ENCODE measurements at regions not wholly inside any gene's neighbourhood (a gene's known extent, or its start where the extent isn't known, plus 50 kb on each side); places are given as distances from the start of the nearest gene placed in this dataset.

DNA sequence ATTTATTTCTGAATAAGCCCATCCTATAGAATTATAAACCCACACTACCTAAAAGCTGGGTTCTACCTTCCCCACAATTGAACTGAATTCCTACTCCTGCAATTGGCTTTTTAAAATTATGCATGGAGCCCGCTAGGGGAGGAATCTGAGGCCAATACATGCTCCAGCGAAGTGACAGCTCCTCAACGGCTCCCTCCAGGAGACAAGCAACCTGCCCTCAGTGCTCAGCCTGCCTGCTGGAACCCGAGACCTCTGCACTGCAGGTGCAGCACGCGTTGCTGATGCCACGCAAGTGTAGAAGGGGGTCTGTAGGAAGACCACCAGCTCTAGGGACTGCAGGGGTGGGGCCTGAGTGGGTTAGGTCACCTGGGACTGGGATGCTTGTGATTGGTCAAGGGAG, 170.2 kb upstream of the CDYL start:
- no peaks in the 10 kb centered on the region for H3K36me3 ChIP-seq
- 90 to 92% methylated on average over 7 of the region's 7 CpGs for WGBS, 2 donors
- TF ChIP-seq, protein P1, sequence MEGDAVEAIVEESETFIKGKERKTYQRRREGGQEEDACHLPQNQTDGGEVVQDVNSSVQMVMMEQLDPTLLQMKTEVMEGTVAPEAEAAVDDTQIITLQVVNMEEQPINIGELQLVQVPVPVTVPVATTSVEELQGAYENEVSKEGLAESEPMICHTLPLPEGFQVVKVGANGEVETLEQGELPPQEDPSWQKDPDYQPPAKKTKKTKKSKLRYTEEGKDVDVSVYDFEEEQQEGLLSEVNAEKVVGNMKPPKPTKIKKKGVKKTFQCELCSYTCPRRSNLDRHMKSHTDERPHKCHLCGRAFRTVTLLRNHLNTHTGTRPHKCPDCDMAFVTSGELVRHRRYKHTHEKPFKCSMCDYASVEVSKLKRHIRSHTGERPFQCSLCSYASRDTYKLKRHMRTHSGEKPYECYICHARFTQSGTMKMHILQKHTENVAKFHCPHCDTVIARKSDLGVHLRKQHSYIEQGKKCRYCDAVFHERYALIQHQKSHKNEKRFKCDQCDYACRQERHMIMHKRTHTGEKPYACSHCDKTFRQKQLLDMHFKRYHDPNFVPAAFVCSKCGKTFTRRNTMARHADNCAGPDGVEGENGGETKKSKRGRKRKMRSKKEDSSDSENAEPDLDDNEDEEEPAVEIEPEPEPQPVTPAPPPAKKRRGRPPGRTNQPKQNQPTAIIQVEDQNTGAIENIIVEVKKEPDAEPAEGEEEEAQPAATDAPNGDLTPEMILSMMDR (IDR thresholded peaks at IDR 0.05) = no peak
- no peak for ATAC-seq
- H3K27ac ChIP-seq = no peak overlapping the region
- no peaks in the 10 kb centered on the region for H3K27me3 ChIP-seq
- H3K9me3 ChIP-seq = no peaks in the 10 kb centered on the region
- H3K4me3 ChIP-seq = no peak overlapping the region
- intact Hi-C loops (cut with DNase I) = loop anchor here in 2 of 10 donors (5.0 to 10.0 kb wide), 2 partner anchors 249 to 261 kb away; no protein-coding TSS in a partner anchor
- peaks cover 0 to 41% (median 22%) of the 10 kb centered on the region in 9 donors for H3K4me1 ChIP-seq
- DNase-seq = no peak

DNA sequence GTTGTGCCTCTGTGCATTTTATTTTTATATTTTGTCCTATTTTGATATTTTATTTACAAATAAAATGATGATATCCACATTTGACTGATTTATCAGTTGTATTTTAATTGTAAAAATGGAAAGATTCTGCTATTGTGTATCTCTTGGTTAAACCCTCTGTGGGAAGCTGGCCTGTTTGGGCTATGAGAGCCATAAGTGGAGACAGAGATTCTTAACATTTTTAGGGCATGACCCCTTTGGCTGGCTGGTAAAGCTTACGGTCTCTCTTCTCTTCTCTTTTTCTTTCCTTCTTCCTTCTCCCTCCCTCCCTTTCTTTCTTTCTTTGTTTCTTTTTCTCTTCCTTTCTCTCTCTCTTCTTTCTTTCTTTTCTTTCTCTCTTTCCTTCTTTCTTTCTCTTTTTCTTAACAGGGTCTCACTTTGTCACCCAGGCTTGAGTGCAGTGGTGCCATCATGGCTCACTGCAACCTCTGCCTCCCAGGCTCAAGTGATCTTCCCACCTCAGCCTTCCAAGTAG, 172.3 kb upstream of the CDYL start:
- no peak overlapping the region for H3K27ac ChIP-seq
- TF ChIP-seq, protein P1 (IDR thresholded peaks at IDR 0.05) = no peak
- intact Hi-C loops (cut with DNase I) = loop anchor here in 1 of 10 donors (10.0 kb wide), 1 partner anchor 259 kb away; no protein-coding TSS in a partner anchor
- no peaks in the 10 kb centered on the region for H3K36me3 ChIP-seq
- H3K9me3 ChIP-seq = no peaks in the 10 kb centered on the region
- no peaks in the 10 kb centered on the region for H3K27me3 ChIP-seq
- peaks cover 0 to 35% (median 10%) of the 10 kb centered on the region in 9 donors for H3K4me1 ChIP-seq
- 5 to 80% methylated on average over 1 of the region's 1 CpG for WGBS, 2 donors
- ATAC-seq (no peak), DNase-seq (no peak)
- no peak overlapping the region for H3K4me3 ChIP-seq

DNA sequence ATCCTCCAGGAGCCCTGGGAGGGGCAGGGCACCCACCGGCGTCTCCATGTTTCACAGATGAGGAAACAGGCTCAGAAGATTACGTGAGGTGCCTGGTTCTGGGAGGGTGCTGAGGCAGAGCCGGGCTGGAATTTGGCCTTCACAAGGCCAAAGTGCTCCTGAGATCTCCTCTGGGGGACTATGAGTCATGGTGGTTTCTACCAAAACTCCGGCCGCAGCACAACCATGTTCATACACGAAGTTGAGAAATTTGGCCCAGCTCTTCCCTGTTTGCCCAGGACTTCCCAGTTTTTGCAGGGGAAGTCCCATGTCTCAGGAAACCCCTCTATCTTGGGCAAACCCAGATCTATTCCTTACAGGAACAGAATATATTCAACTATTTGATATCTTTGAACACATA, 172.9 kb upstream of the CDYL start:
- H3K36me3 ChIP-seq = no peaks in the 10 kb centered on the region
- intact Hi-C loops (cut with DNase I) = loop anchor here in 1 of 10 donors (10.0 kb wide), 1 partner anchor 258 kb away; no protein-coding TSS in a partner anchor
- ATAC-seq (peak; percentile 24 to 82 (median 58)), DNase-seq (peak; percentile 28 to 29)
- H3K4me1 ChIP-seq = peaks cover 0 to 35% (median 10%) of the 10 kb centered on the region in 9 donors
- H3K4me3 ChIP-seq = no peak overlapping the region
- WGBS, 2 donors = 75 to 83% methylated on average over 7 of the region's 7 CpGs
- no peak overlapping the region for H3K27ac ChIP-seq
- no peaks in the 10 kb centered on the region for H3K27me3 ChIP-seq
- TF ChIP-seq, protein P1 (IDR thresholded peaks at IDR 0.05) = no peak
- H3K9me3 ChIP-seq = no peaks in the 10 kb centered on the region

DNA sequence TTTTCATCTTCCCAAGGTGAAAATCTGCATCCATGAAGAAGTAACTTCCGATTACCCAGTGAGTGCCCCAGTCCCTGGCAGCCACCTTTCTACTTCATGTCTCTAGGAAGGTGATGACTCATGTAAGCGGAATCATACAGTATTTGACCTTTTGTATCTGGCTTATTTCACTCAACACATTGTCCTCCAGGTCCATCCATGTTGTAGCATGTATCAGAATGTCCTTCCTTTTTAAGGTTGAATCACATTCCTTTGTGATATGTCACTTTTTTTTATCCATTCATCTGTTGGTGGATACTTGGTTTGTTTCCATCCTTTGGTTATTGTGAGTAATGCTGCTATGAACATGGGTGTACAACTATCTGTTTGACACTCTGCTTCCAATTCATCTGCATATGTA, 176.3 kb upstream of the CDYL start:
- H3K27ac ChIP-seq = no peak overlapping the region
- peaks cover 0 to 11% (median 0%) of the 10 kb centered on the region in 11 donors for H3K9me3 ChIP-seq
- H3K4me3 ChIP-seq = no peak overlapping the region
- ATAC-seq (peak; percentile 34 to 96 (median 88)), DNase-seq (no peak)
- H3K4me1 ChIP-seq = peaks cover 0 to 16% (median 0%) of the 10 kb centered on the region in 9 donors
- H3K36me3 ChIP-seq = no peaks in the 10 kb centered on the region
- H3K27me3 ChIP-seq = no peaks in the 10 kb centered on the region
- 53 to 73% methylated on average over 2 of the region's 2 CpGs for WGBS, 2 donors
- intact Hi-C loops (cut with DNase I) = loop anchor here in 1 of 10 donors (10.0 kb wide), 1 partner anchor 255 kb away; no protein-coding TSS in a partner anchor
- TF ChIP-seq, protein P1 (IDR thresholded peaks at IDR 0.05) = no peak

Measured in heart right ventricle (tissue), 16 donors.